HG03460 (cell line): ENCODE measurements at regions not wholly inside any gene's neighbourhood (a gene's known extent, or its start where the extent isn't known, plus 50 kb on each side); places are given as distances from the start of the nearest gene placed in this dataset.
"Not testable (repeated sequence)": the region's sequence is repeated elsewhere in the genome, so short reads cannot be mapped to it uniquely, and the experiment has no call there.

Experiments
- ATAC-seq: cut with Tn5 transposase; IDR thresholded peaks from one replicate; pipeline ENCODE4 v1.9.1; 2021; ENCODE audit not compliant: unreplicated experiment

- no peak for ATAC-seq
Measured at GRCh38 chr2:125588780-125589179, 1067.2 kb upstream of the GYPC start.

- ATAC-seq: no peak
Measured at GRCh38 chr2:125591954-125592353, 1064.0 kb upstream of the GYPC start.

- no peak for ATAC-seq
Measured at GRCh38 chr2:125593036-125593435, 1062.9 kb upstream of the GYPC start.

GRCh38 chr2:125596612-125597011, 1059.3 kb upstream of the GYPC start:
- ATAC-seq: no peak

- ATAC-seq: no peak
Measured at GRCh38 chr2:125615438-125615837, 1040.5 kb upstream of the GYPC start.

- ATAC-seq: no peak
Measured at GRCh38 chr2:125630377-125630776, 1025.6 kb upstream of the GYPC start.

GRCh38 chr2:125634662-125635061, 1021.3 kb upstream of the GYPC start:
- no peak for ATAC-seq

- ATAC-seq: no peak
Measured at GRCh38 chr2:125638345-125638744, 1017.6 kb upstream of the GYPC start.

- ATAC-seq: no peak
Measured at GRCh38 chr2:125642032-125642431, 1013.9 kb upstream of the GYPC start.

GRCh38 chr2:125643128-125643527, 1012.8 kb upstream of the GYPC start:
- no peak for ATAC-seq

- ATAC-seq: no peak
Measured at GRCh38 chr2:125643585-125643984, 1012.4 kb upstream of the GYPC start.

GRCh38 chr2:125644257-125644656, 1011.7 kb upstream of the GYPC start:
- ATAC-seq: no peak

GRCh38 chr2:125652280-125652679, 1003.7 kb upstream of the GYPC start:
- ATAC-seq: no peak

- ATAC-seq: no peak
Measured at GRCh38 chr2:125654226-125654625, 1001.7 kb upstream of the GYPC start.

GRCh38 chr2:125656190-125656589, 999.8 kb upstream of the GYPC start:
- ATAC-seq: no peak

- no peak for ATAC-seq
Measured at GRCh38 chr2:125658583-125658982, 997.4 kb upstream of the GYPC start.

GRCh38 chr2:125660369-125660768, 995.6 kb upstream of the GYPC start:
- ATAC-seq: not testable (repeated sequence)

GRCh38 chr2:125667630-125668029, 988.3 kb upstream of the GYPC start:
- ATAC-seq: no peak

GRCh38 chr2:125679903-125680302, 976.1 kb upstream of the GYPC start:
- no peak for ATAC-seq

- ATAC-seq: no peak
Measured at GRCh38 chr2:125680809-125681208, 975.1 kb upstream of the GYPC start.

GRCh38 chr2:125681576-125681975, 974.4 kb upstream of the GYPC start:
- no peak for ATAC-seq

- no peak for ATAC-seq
Measured at GRCh38 chr2:125681976-125682805, 973.8 kb upstream of the GYPC start.

- ATAC-seq: no peak
Measured at GRCh38 chr2:125684256-125684655, 971.7 kb upstream of the GYPC start.
